Erythroblast (primary cell): ENCODE measurements at regions not wholly inside any gene's neighbourhood (a gene's known extent, or its start where the extent isn't known, plus 50 kb on each side); places are given as distances from the start of the nearest gene placed in this dataset.

Experiments used
- GATA1 ChIP-seq: IDR thresholded peaks from 2 replicates; pipeline ENCODE4 v1.6.1; 2011; ENCODE audit warnings: low read depth, mild to moderate bottlenecking, control low read depth, low read length, moderate library complexity
- POLR2A ChIP-seq: IDR thresholded peaks from 2 replicates; pipeline ENCODE4 v1.6.1; 2011; ENCODE audit warnings: mild to moderate bottlenecking, low read length

DNA sequence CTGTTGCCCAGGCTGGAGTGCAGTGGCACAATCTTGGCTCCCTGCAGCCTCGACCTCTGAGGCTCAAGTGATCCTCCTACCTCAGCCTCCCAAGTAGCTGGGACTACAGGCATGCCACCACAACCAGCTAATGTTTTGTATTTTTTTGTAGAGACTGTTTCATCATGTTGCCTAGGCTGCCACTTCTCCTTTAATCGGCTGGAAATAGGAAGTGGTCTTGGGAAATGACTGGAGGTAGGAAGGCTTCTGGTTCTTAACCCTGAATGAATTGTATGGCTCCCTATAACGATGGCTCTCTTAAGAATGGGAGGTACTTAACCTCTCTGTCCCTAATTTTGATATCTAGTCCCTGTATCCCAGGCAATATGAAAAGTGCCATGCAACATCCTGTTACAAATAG lies 113.9 kb upstream of the USP15 start:
- TF ChIP-seq POLR2A (no peak), GATA1 (no peak)
